ENCODE measurements at regions not wholly inside any gene's neighbourhood (a gene's known extent, or its start where the extent isn't known, plus 50 kb on each side); places are given as distances from the start of the nearest gene placed in this dataset.
"Not testable (repeated sequence)": the region's sequence is repeated elsewhere in the genome, so short reads cannot be mapped to it uniquely, and the experiment has no call there.

GRCh38 chr1:60886090-60886489 is 196.3 kb upstream of the NFIA start:
- DNase-seq = no peak

- DNase-seq = no peak
Measured at GRCh38 chr1:60880202-60880601, 202.2 kb upstream of the NFIA start.

GRCh38 chr1:60878323-60878722 is 204.0 kb upstream of the NFIA start:
- no peak for DNase-seq

- no peak for DNase-seq
Measured at GRCh38 chr1:60877376-60877775, 205.0 kb upstream of the NFIA start.

- no peak for DNase-seq
Measured at GRCh38 chr1:60876952-60877351, 205.4 kb upstream of the NFIA start.

- DNase-seq = no peak
Measured at GRCh38 chr1:60875138-60875537, 207.2 kb upstream of the NFIA start.

- no peak for DNase-seq
Measured at GRCh38 chr1:60874718-60875117, 207.6 kb upstream of the NFIA start.

- not testable (repeated sequence) for DNase-seq
Measured at GRCh38 chr1:60873396-60873795, 209.0 kb upstream of the NFIA start.

- no peak for DNase-seq
Measured at GRCh38 chr1:60872426-60873054, 209.8 kb upstream of the NFIA start.

GRCh38 chr1:60870269-60870865 is 212.0 kb upstream of the NFIA start:
- peak; percentile 41 for DNase-seq

GRCh38 chr1:60868901-60869663 is 213.3 kb upstream of the NFIA start:
- DNase-seq = no peak

GRCh38 chr1:60867782-60868181 is 214.6 kb upstream of the NFIA start:
- peak; percentile 19 for DNase-seq

GRCh38 chr1:60866917-60867531 is 215.3 kb upstream of the NFIA start:
- DNase-seq = no peak

GRCh38 chr1:60866226-60866900 is 216.0 kb upstream of the NFIA start:
- peak; percentile 12 for DNase-seq

- peak; percentile 88 for DNase-seq
Measured at GRCh38 chr1:60865166-60865565, 217.2 kb upstream of the NFIA start.

- peak; percentile 74 for DNase-seq
Measured at GRCh38 chr1:60864722-60865121, 217.6 kb upstream of the NFIA start.

GRCh38 chr1:60863131-60863530 is 219.2 kb upstream of the NFIA start:
- no peak for DNase-seq

GRCh38 chr1:60861961-60862567 is 220.3 kb upstream of the NFIA start:
- DNase-seq = no peak

GRCh38 chr1:60859111-60859510 is 223.2 kb upstream of the NFIA start:
- no peak for DNase-seq

GRCh38 chr1:60857851-60858250 is 224.5 kb upstream of the NFIA start:
- peak; percentile 57 for DNase-seq

GRCh38 chr1:60850084-60850483 is 232.3 kb upstream of the NFIA start:
- DNase-seq = no peak

GRCh38 chr1:60849401-60849800 is 233.0 kb upstream of the NFIA start:
- DNase-seq = no peak
